ENCODE measurements at regions not wholly inside any gene's neighbourhood (a gene's known extent, or its start where the extent isn't known, plus 50 kb on each side); places are given as distances from the start of the nearest gene placed in this dataset.

- no peak for DNase-seq
These were observed 105.2 kb upstream of the MGMT start for GRCh38 chr10:129361676-129362376.

GRCh38 chr10:129364949-129365348, 102.1 kb upstream of the MGMT start:
- no peak for DNase-seq

GRCh38 chr10:129365767-129366402, 101.2 kb upstream of the MGMT start:
- DNase-seq = no peak

GRCh38 chr10:129366450-129366849, 100.6 kb upstream of the MGMT start:
- DNase-seq = no peak

GRCh38 chr10:129369566-129369965, 97.5 kb upstream of the MGMT start:
- no peak for DNase-seq

DNA sequence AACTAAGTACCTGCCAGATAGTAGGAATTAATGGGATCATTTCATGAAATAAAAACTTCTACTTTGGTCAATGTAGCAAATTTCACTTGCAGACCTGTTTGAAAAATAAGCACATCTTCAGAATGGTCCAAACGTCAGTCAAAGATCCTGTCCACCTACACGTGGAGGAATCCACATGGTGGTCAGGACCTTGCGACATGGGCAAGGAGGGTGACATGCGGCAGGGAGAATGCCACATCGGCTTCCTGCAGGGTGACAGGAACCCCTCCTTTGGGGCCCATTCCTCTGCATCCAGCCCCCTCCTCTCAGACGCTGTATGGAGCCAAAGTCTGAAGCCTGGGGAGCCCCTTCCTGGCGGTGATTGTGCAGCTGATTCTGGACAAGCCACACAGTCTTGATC, 95.5 kb upstream of the MGMT start:
- DNase-seq = no peak

- no peak for DNase-seq
These were observed 94.9 kb upstream of the MGMT start for GRCh38 chr10:129372172-129372571.

- no peak for DNase-seq
These were observed 93.8 kb upstream of the MGMT start for GRCh38 chr10:129373231-129373630.

DNA sequence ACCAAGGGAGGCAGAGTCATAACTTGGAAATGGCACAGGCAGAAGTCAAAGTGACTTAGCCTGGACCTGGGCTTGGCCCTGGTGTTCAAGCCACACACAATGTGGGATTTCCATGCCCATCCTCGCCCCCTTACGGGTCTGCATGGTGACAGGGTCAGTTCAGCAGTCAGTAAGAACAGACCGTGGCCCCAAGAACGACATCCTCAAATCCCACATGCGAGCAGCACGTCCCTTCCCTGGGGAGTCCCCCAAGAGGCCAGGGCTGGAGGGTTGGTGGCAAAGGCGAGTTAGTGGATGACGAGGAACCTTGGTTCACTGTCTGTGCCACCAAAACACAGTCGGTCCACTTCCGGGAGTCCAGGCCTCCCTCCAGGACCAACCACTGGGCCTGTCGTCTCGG, 93.3 kb upstream of the MGMT start:
- no peak for DNase-seq

DNA sequence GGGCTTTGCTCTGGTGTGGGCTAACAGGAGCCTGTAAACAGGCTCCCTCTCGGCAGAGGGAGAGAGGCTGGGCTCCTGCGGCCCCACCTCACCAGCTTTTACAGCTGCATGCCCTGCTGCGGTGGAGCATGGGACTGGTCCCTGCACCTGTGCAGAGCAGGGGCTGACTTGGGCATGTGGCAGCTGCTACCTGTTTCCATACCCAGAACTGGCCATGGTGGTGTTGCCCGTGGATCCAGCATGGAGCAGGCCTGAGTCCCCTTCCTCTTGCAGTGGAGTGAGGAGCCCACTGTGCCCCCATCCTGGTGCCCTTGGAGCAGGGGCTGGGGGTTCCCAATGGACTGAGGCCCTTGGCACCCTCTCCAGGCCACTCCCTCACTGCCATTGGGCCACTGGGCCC, 91.9 kb upstream of the MGMT start:
- DNase-seq = no peak

DNA sequence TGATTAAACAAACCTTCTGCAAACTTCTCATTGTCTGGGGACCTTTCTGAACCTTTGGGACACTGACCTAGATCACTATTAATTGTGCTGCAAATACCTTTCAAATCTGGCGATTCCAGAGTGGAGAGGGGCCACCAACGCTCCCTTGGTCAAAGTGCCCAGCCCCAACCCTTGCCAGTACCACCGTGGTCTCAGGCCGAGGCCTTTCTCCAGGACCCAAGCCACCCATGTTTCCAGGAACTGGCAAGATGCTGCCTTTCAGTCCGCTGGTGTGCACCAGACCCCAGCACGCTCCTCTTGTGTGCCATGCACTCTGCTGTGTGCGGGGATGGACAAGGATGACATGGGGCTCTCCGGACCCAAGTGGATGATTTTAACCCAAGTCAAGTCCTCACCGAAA, 91.1 kb upstream of the MGMT start:
- DNase-seq = no peak

GRCh38 chr10:129380279-129380678, 86.8 kb upstream of the MGMT start:
- no peak for DNase-seq

DNA sequence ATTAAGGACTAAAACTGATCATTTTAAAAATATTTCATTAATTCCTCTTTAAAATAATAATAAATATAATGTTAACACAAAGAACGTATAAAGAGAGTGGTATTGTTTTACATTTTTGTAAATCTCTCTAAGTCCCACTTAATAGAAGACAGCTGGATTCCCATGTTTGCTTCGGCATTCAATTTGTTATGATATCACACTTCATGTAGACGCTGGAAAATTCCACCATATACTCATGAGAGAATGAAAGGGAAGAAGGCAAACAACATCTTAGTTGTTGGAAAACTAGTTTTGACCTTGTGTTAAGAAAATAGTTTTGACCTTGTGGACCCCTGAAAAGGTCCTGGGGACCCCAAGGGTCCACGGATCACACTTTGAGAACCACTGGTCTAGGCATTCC, 85.3 kb upstream of the MGMT start:
- DNase-seq = no peak

GRCh38 chr10:129382401-129382800, 84.6 kb upstream of the MGMT start:
- DNase-seq = no peak

- no peak for DNase-seq
These were observed 83.4 kb upstream of the MGMT start for GRCh38 chr10:129383651-129384050.

DNA sequence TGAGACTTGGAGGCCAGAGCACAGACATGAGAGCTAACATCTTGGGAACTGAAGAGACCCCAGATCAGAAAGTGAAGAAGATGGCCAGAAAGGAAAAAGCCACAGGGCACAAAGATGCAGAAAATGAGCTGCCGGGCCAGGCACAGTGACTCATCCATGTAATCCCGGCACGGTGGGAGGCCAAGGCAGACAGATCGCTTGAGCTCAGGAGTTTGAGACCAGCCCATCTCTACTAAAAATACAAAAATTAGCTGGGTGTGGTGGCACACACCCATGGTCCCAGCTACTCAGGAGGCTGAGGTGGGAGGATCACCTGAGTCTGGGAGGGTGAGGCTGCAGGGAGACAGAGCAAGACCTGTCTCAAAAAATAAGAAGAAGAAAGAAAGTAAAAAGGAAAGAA, 81.4 kb upstream of the MGMT start:
- no peak for DNase-seq

DNA sequence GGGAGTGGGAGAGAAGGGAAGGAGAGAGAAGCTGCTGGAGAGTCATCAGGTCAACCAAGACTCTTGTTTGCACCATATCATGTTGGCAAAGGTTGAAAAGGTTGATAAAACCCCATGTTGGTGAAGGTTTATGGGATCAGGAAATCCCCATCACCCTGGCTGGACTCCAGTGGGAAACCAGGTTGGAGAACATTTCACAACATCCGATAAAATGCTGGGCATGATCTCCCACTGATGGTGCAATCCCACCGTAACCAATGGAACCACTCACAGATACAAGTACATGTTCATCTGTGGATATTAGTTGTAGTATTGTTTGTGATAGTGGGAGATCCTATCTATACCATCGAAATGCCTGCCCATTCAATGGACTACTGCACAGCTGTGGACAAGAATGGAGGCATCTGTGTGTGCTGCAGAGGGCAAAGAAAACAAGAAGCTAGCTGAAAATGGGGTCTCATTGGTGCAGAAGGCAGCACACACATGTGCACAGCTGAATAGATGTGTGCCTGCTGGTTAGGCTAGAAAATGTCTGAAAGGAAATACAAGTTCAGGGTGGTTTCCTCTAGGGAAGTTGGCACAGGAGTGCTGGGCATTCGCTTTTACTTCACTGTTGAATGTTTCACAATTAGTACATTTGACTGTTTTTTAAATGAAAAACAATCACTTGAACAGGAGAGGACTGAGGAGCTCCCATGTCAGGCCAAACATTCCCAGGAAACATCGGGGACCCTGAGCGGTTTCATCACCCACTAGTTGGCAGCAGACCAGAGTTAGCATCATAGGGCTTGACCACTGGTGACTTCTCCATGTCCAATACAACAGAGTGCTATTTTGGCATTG, 80.4 kb upstream of the MGMT start:
- no peak for DNase-seq

- DNase-seq = no peak
These were observed 79.8 kb upstream of the MGMT start for GRCh38 chr10:129387258-129387525.

DNA sequence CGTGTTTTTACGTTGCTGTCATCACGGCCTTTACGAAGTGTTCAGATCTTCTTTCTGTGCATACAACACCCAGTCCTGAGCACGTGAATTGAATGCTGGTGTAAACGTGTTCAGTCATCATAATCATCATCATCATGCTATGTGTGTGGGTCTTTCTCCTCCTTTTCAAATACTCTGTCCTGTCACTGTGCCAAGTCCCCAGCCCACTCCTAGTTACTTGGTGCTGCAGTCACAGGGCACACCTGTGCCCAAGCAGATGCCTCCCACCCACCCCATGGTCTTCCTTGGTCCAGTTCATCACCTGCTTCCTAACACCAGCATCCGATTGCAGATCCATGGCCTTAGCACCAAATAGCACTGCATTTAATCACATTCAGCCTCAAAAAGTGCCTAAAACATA, 78.6 kb upstream of the MGMT start:
- DNase-seq = no peak

GRCh38 chr10:129389194-129389593, 77.8 kb upstream of the MGMT start:
- no peak for DNase-seq

DNA sequence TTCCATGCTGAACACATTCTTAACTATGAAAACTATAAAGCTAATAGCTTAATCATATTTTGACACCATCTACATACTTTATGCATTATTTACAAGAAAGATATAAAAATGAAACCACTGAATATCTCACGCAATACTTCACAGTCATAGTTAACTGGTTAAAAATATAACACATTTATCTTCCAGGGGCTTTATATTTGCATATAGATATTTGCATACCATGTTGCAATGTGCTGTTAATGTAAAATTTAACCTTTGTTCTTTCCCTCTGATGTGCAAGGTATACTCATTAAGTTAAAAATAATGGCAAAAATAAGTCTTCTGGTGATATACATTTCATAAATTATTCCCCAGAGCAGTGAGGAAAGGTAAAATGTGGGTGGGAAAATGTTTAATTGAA, 76.9 kb upstream of the MGMT start:
- DNase-seq = no peak

DNA sequence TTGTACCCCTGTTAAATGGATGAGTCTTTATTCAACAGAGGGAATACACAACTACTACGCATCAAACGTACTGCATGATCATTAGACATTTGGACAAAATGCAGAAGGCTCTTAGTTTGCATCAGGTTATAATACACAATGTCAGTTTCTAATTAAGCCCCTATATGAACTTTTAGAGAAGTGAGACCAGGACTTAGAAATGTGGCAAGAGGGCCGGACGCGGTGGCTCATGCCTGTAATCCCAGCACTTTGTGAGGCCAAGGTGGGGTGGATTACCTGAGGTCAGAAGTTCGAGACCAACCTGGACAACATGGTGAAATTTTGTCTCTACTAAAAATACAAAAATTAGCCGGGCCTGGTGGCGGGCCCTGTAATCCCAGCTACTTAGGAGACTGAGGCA, 76.3 kb upstream of the MGMT start:
- DNase-seq = no peak

GRCh38 chr10:129391464-129391863, 75.6 kb upstream of the MGMT start:
- DNase-seq = no peak

- DNase-seq = no peak
These were observed 74.2 kb upstream of the MGMT start for GRCh38 chr10:129392855-129393254.

All from activated CD4-positive, alpha-beta T cell treated with anti-CD3 and anti-CD28 coated beads for 4 hours (primary cell).